GM12878 (cell line): ENCODE measurements at regions not wholly inside any gene's neighbourhood (a gene's known extent, or its start where the extent isn't known, plus 50 kb on each side); places are given as distances from the start of the nearest gene placed in this dataset.

ENCODE experiments used
- ATAC-seq: fragments of 200-7000 bp; cut with Tn5 transposase; 3 replicates; pipeline ENCODE4 v1.9.1; 2020; ENCODE audit warnings: mild to moderate bottlenecking, moderate library complexity
- BruUV-seq: library from RNA; stranded (reverse); fragments of 400-500 nt; replicated peaks from 2 replicates; lab custom pipeline; 2021; lab: Mats Ljungman, UMichigan
- CTCF ChIA-PET: fragments of 300-600 bp; sonication (Branson Sonifier 250); formaldehyde crosslinking; extraction: SDS; loops from one replicate; lab custom pipeline; 2021; ENCODE audit warnings: inconsistent platforms; lab: Yijun Ruan, JAX
- POLR2A ChIA-PET: fragments of 350-600 bp; formaldehyde crosslinking; extraction: SDS; loops from one replicate; lab custom pipeline; 2021; ENCODE audit warnings: inconsistent platforms; lab: Charles Lee
- RAD21 ChIA-PET: fragments of 300-600 bp; sonication (Branson Sonifier 250); formaldehyde crosslinking; loops from one replicate; lab custom pipeline; 2023; ENCODE audit warnings: antibody characterized with exemption; ENCODE audit not compliant: unreplicated experiment; lab: Charles Lee
- SMC1A ChIA-PET: fragments of 300-600 bp; sonication (Branson Sonifier 250); formaldehyde crosslinking; loops from one replicate; lab custom pipeline; 2023; ENCODE audit not compliant: unreplicated experiment, uncharacterized antibody; lab: Charles Lee
- DNase-seq: peaks from one replicate; pipeline ENCODE4 v3.0.0-alpha.2; 2011; ENCODE audit warnings: low read depth, low spot score
- FAIRE-seq: peaks from 3 replicates; lab custom pipeline; 2011; peaks lifted over from hg19 to GRCh38; lab: Jason Lieb, UNC
- H2AFZ ChIP-seq: 2 replicates; pipeline ENCODE4 v1.6.0; 2011; ENCODE audit warnings: low read depth, low read length, control low read depth; ENCODE audit not compliant: control insufficient read depth
- H3K27ac ChIP-seq: 2 replicates; pipeline ENCODE4 v1.5.1; 2011; ENCODE audit warnings: control low read depth; ENCODE audit not compliant: control insufficient read depth, insufficient read depth
- H3K27me3 ChIP-seq, 2 experiments: replicated peaks in 1 of 2; 2 replicates each; pipeline versions ENCODE4 v1.6.0 to v1.6.1; 2011; ENCODE audit warnings: low read length in 1 of 2; ENCODE audit not compliant: control insufficient read depth in 2 of 2, insufficient read depth in 2 of 2
- H3K36me3 ChIP-seq, 2 experiments: 2 replicates each; pipeline ENCODE4 v1.5.1; 2011; ENCODE audit warnings: low read length in 1 of 2; ENCODE audit not compliant: control insufficient read depth in 2 of 2, insufficient read depth in 2 of 2
- H3K4me1 ChIP-seq: 2 replicates; pipeline ENCODE4 v1.6.1; 2011; ENCODE audit warnings: mild to moderate bottlenecking, low read length, moderate library complexity, mixed read lengths; ENCODE audit not compliant: control insufficient read depth, insufficient read depth
- H3K4me2 ChIP-seq: 2 replicates; pipeline ENCODE4 v1.6.0; 2011; ENCODE audit warnings: control low read depth; ENCODE audit not compliant: control insufficient read depth, insufficient read depth
- H3K4me3 ChIP-seq: fragments of 200-600 bp; sonication (generic); 2 replicates; pipeline ENCODE4 v1.5.1; 2016
- H3K79me2 ChIP-seq: 2 replicates; pipeline ENCODE4 v1.6.0; 2011; ENCODE audit warnings: low read length; ENCODE audit not compliant: control insufficient read depth, insufficient read depth
- H3K9ac ChIP-seq: 2 replicates; pipeline ENCODE4 v1.8.0; 2011; ENCODE audit warnings: low read length, control low read depth, mixed read lengths; ENCODE audit not compliant: control insufficient read depth, insufficient read depth
- H3K9me3 ChIP-seq: replicated peaks from 3 replicates; pipeline ENCODE4 v1.5.1; 2011; ENCODE audit warnings: mild to moderate bottlenecking, low read length; ENCODE audit not compliant: control insufficient read depth, insufficient read depth
- H4K20me1 ChIP-seq: 2 replicates; pipeline ENCODE4 v1.6.0; 2011; ENCODE audit not compliant: control insufficient read depth, insufficient read depth
- ASH2L ChIP-seq: fragments of 300-600, 200-600 bp; sonication (generic); IDR thresholded peaks from 2 replicates; pipeline ENCODE4 v1.6.1; 2017; ENCODE audit warnings: low read depth, mild to moderate bottlenecking, borderline replicate concordance
- BMI1 ChIP-seq: fragments of 450-650 bp; IDR thresholded peaks from 2 replicates; pipeline ENCODE4 v1.6.1; 2016; ENCODE audit warnings: mild to moderate bottlenecking, moderate library complexity, borderline replicate concordance
- CBFB ChIP-seq: IDR thresholded peaks from 2 replicates; pipeline ENCODE4 v1.6.1; 2016; ENCODE audit warnings: antibody characterized with exemption, low read depth
- CBX3 ChIP-seq: fragments of 200-600 bp; sonication (generic); IDR thresholded peaks from 2 replicates; pipeline ENCODE4 v1.6.1; 2016; ENCODE audit warnings: low read depth, borderline replicate concordance
- ESRRA ChIP-seq: IDR thresholded peaks from 2 replicates; pipeline ENCODE4 v1.6.1; 2012; ENCODE audit warnings: mild to moderate bottlenecking, low read length, improper control_type of control experiment
- HCFC1 ChIP-seq: fragments of 150-350 bp; IDR thresholded peaks from 2 replicates; pipeline ENCODE4 v1.6.1; 2014; ENCODE audit warnings: low read length
- KDM1A ChIP-seq: fragments of 200-600 bp; sonication (generic); IDR thresholded peaks from 2 replicates; pipeline ENCODE4 v1.6.1; 2016; ENCODE audit warnings: borderline replicate concordance
- MTA3 ChIP-seq: IDR thresholded peaks from 2 replicates; pipeline ENCODE4 v1.6.1; 2012; ENCODE audit warnings: low read length, inconsistent platforms, borderline replicate concordance
- NFXL1 ChIP-seq: fragments of 450-650 bp; IDR thresholded peaks from 2 replicates; pipeline ENCODE4 v1.6.1; 2017; ENCODE audit warnings: antibody characterized with exemption, mild to moderate bottlenecking, borderline replicate concordance
- RELA ChIP-seq: fragments of 450-650 bp; IDR thresholded peaks from 2 replicates; pipeline ENCODE4 v1.8.0; 2014; ENCODE audit warnings: borderline replicate concordance; ENCODE audit not compliant: partially characterized antibody
- SIN3A ChIP-seq: IDR thresholded peaks from 2 replicates; pipeline ENCODE4 v1.6.1; 2012; ENCODE audit warnings: low read depth, low read length, improper control_type of control experiment
- TARDBP ChIP-seq: IDR thresholded peaks from 2 replicates; pipeline ENCODE4 v1.6.1; 2016; ENCODE audit warnings: borderline replicate concordance
- WRNIP1 ChIP-seq: IDR thresholded peaks from 2 replicates; pipeline ENCODE4 v1.6.1; 2011; ENCODE audit warnings: low read depth, low read length, improper control_type of control experiment, borderline replicate concordance
- ZSCAN29 ChIP-seq: fragments of 450-650 bp; IDR thresholded peaks from 2 replicates; pipeline ENCODE4 v1.6.1; 2017; ENCODE audit warnings: mild to moderate bottlenecking, moderate library complexity
- ZZZ3 ChIP-seq: IDR thresholded peaks from 2 replicates; pipeline ENCODE4 v1.6.1; 2011; ENCODE audit warnings: low read depth; ENCODE audit not compliant: control insufficient read depth, insufficient read length
- WGBS: methylation state at CpG from one replicate; pipeline ENCODE4 v1.1.6; 2016; ENCODE audit warnings: low lambda C conversion rate; ENCODE audit not compliant: insufficient replicate concordance, insufficient coverage; ENCODE audit errors: missing lambda C conversion rate; 5-methylcytosine and 5-hydroxymethylcytosine counted together
- in situ Hi-C: fragments of 300-500 bp; cut with MboI; formaldehyde crosslinking; loops from 9 replicates; pipeline ENCODE4 v1.14.3; 2018; ENCODE audit warnings: mixed read lengths
- intact Hi-C: fragments of 100-400 bp; cut with micrococcal nuclease; formaldehyde crosslinking; loops from one replicate; pipeline ENCODE4 v1.14.2; 2022; ENCODE audit not compliant: unreplicated experiment
- TF ChIP-seq, protein P1 (sequence below): fragments of 450-650 bp; IDR thresholded peaks from 2 replicates; pipeline ENCODE4 v1.6.1; 2017; ENCODE audit warnings: mild to moderate bottlenecking, moderate library complexity

DNA sequence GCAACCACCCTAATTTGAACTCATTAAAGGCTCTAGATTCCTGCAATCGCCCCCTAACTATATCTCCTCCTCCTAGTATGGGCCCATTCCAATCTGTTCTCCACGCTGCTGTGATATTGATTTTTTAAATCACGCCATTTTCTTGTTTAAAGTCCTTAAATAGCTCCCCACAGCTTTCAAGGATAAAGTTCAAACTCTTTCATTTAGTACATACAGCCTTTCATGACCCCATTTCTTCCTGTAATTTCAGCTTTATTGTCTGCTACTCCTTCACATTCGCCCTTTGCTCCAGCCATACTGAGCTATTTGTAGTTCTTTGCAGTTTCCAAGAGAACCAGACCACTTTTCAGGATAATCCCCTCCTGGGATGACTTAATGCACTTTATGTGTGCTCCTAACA is 118.5 kb downstream of the GC start:
- Histone ChIP-seq H3K4me1 (no peaks in the 10 kb centered on the region), H3K79me2 (no peaks in the 10 kb centered on the region), H3K4me3 (no peak overlapping the region), H3K4me2 (no peak overlapping the region), H3K36me3 (no peaks in the 10 kb centered on the region), H3K27ac (no peak overlapping the region), H4K20me1 (no peaks in the 10 kb centered on the region), H2AFZ (no peak overlapping the region), H3K9ac (no peak overlapping the region), H3K27me3 (no peaks in the 10 kb centered on the region), H3K9me3 (no peaks in the 10 kb centered on the region)
- no peak for TF ChIP-seq MTA3
- no peak for TF ChIP-seq TARDBP
- TF ChIP-seq RELA: no peak
- CTCF ChIA-PET: no interaction called here
- RAD21 ChIA-PET: no interaction called here
- DNase-seq (no peak), ATAC-seq (no peak), FAIRE-seq (no peak)
- SMC1A ChIA-PET: no interaction called here
- in situ Hi-C loops (no loop called here), intact Hi-C loops (no loop called here)
- BruUV-seq: no TSS peak
- WGBS: 0% methylated on average over 4 of the region's 4 CpGs
- POLR2A ChIA-PET: no interaction called here

DNA sequence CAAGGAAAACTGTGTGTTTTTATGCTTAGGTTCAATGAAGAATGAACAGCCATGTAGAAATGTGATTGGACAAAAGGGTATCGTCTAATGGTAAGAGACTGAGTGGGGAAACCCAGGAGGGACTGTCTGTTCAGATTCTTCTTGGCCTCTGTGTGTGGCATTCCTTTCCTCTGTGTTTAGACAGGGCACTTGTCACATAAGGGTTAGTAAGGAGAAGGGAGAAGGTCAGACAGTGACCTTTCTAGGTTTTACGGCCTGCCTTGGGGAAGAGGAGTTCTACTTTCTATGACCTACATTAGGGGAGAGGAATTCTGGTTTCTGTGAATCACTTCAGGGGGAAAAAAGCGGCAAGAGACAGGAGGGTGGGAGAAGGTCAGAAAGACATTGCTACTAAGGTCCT is 119.5 kb downstream of the GC start:
- no peak overlapping the region for H3K27ac ChIP-seq
- no peaks in the 10 kb centered on the region for H3K27me3 ChIP-seq
- no peak for TF ChIP-seq ESRRA
- TF ChIP-seq CBX3: no peak
- TF ChIP-seq SIN3A: no peak
- no peak for TF ChIP-seq BMI1
- no peak for TF ChIP-seq WRNIP1
- no peak for TF ChIP-seq KDM1A
- no peak for TF ChIP-seq HCFC1
- TF ChIP-seq, protein P1, sequence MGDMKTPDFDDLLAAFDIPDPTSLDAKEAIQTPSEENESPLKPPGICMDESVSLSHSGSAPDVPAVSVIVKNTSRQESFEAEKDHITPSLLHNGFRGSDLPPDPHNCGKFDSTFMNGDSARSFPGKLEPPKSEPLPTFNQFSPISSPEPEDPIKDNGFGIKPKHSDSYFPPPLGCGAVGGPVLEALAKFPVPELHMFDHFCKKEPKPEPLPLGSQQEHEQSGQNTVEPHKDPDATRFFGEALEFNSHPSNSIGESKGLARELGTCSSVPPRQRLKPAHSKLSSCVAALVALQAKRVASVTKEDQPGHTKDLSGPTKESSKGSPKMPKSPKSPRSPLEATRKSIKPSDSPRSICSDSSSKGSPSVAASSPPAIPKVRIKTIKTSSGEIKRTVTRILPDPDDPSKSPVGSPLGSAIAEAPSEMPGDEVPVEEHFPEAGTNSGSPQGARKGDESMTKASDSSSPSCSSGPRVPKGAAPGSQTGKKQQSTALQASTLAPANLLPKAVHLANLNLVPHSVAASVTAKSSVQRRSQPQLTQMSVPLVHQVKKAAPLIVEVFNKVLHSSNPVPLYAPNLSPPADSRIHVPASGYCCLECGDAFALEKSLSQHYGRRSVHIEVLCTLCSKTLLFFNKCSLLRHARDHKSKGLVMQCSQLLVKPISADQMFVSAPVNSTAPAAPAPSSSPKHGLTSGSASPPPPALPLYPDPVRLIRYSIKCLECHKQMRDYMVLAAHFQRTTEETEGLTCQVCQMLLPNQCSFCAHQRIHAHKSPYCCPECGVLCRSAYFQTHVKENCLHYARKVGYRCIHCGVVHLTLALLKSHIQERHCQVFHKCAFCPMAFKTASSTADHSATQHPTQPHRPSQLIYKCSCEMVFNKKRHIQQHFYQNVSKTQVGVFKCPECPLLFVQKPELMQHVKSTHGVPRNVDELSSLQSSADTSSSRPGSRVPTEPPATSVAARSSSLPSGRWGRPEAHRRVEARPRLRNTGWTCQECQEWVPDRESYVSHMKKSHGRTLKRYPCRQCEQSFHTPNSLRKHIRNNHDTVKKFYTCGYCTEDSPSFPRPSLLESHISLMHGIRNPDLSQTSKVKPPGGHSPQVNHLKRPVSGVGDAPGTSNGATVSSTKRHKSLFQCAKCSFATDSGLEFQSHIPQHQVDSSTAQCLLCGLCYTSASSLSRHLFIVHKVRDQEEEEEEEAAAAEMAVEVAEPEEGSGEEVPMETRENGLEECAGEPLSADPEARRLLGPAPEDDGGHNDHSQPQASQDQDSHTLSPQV: no peak
- no peak for TF ChIP-seq NFXL1
- TF ChIP-seq ZSCAN29: no peak
- TF ChIP-seq ZZZ3: no peak
- no peak for TF ChIP-seq MTA3
- no peak for TF ChIP-seq ASH2L
- no peak for TF ChIP-seq CBFB
- H2AFZ ChIP-seq: no peak overlapping the region
- CTCF ChIA-PET: no interaction called here
- DNase-seq (no peak), FAIRE-seq (no peak), ATAC-seq (no peak)
- BruUV-seq: no TSS peak
- RAD21 ChIA-PET: no interaction called here
- H3K9me3 ChIP-seq: no peaks in the 10 kb centered on the region
- no peak overlapping the region for H3K4me2 ChIP-seq
- no peaks in the 10 kb centered on the region for H4K20me1 ChIP-seq
- H3K4me1 ChIP-seq: no peaks in the 10 kb centered on the region
- intact Hi-C loops: no loop called here
- SMC1A ChIA-PET: interaction anchor here (1.0 kb wide), 1 partner anchor 48 kb away, joined by 3 read pairs; no protein-coding TSS in a partner anchor
- POLR2A ChIA-PET: no interaction called here
- no peaks in the 10 kb centered on the region for H3K36me3 ChIP-seq
- in situ Hi-C loops: no loop called here
- H3K79me2 ChIP-seq: no peaks in the 10 kb centered on the region
- no peak overlapping the region for H3K4me3 ChIP-seq
- no peak overlapping the region for H3K9ac ChIP-seq
- WGBS: 19% methylated on average over 3 of the region's 3 CpGs
